GM19099 (cell line): ENCODE measurements at regions not wholly inside any gene's neighbourhood (a gene's known extent, or its start where the extent isn't known, plus 50 kb on each side); places are given as distances from the start of the nearest gene placed in this dataset.

Source experiments
- POLR2A ChIP-seq: IDR thresholded peaks from 3 replicates; pipeline ENCODE4 v1.6.1; 2011; ENCODE audit warnings: low read depth; ENCODE audit not compliant: insufficient read length; ENCODE audit errors: extremely low read depth

DNA sequence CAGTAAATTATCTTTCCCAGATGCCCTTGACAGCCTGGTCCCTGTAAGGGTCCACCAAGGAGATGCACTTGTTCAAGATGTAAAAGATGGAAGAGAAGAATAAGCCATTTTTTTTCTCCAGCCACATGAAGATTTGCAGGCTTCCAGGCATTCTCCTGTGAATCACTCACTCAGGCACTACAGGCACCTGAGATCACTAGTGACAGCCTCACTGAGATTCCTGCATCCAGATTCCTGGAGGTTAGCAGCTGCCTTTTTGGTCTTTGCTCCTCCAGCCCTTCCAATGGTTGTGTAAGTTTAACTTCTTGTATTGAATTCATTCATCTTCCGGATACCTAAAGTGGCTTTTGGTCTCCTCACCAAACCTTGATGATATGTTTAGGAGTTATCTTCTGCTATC lies 630.2 kb upstream of the CADM1 start:
- no peak for TF ChIP-seq POLR2A

GRCh38 chr11:116132273-116132978 lies 628.2 kb upstream of the CADM1 start:
- no peak for TF ChIP-seq POLR2A

DNA sequence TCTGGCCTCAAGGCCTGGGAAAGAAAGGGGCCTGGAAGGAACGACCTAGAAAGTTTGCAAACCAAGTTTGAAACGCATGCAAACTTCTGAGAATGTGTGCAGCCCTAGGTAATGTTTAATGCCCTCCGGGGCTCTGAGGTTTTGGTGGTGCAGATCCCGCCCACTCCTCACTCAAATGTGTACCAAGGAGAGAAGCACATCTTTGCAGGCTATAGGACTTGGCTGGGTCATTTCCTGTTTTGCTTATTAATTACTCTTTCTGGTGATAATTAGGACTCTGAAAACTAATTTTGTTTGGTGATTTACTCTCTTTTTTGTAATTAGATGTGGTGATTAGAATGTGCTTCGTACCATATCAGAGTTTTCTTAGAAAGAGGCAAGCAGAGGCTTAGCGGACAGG lies 625.9 kb upstream of the CADM1 start:
- no peak for TF ChIP-seq POLR2A

- no peak for TF ChIP-seq POLR2A
Observed at GRCh38 chr11:116129456-116129855, 625.2 kb upstream of the CADM1 start.

GRCh38 chr11:116126562-116126961 lies 622.3 kb upstream of the CADM1 start:
- no peak for TF ChIP-seq POLR2A

- TF ChIP-seq POLR2A: no peak
Observed at GRCh38 chr11:116124922-116125714, 620.9 kb upstream of the CADM1 start.

GRCh38 chr11:116123739-116124138 lies 619.5 kb upstream of the CADM1 start:
- TF ChIP-seq POLR2A: no peak

DNA sequence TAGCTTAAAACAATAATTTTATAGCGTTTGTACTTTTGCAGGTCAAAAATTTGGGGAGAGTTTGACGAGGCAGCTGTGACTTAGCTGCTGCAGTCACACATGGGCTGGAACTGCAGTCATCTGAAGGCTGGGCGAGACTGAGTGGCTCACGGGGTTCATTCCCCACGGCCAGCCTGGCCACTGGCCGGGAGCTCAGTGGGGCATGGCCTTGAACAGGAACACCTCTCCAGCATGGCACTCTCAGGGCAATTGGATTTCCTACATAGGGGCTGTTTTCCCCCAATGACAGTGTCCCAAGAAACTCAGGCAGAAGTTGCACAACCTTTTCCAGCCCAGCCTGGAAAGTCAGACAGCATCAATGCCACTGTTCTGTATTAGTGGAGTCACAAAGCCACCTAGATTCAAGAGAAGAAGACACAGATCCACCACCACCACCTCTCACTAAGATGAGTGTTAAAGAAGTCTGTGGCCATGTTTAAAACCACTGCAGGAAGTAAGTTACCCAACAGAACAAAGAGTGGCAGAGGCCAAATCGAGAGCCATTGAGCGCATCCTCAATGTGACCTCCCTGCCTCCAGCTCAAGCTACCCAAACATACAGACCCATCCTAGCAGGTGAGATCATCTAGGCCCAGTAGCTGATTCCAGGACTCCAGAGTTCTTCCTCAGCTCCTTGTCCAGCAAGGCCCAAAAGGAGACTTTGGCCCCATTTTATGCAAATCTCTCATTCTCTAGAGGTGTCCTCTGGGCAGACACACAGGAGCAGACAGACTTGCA lies 618.7 kb upstream of the CADM1 start:
- no peak for TF ChIP-seq POLR2A

DNA sequence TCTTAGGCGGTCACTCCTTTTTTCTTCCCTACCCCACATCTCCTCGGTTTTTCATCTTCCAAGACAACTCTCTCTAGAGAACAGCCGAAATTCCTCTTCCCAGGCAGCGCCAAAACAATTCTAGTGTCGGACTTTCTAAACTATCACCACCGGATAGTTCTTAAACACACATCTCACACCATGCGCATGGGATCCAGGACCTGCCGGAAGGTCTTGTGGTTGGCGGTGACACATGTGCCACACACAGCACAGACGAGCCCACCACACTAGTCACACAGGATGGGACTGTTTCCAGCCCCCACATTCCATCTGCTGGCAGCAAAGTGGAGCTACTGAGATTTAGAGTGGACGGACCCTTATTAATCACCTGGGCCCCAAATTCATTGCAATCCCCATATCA lies 614.9 kb upstream of the CADM1 start:
- TF ChIP-seq POLR2A: no peak

- no peak for TF ChIP-seq POLR2A
Observed at GRCh38 chr11:116118138-116118470, 613.9 kb upstream of the CADM1 start.

DNA sequence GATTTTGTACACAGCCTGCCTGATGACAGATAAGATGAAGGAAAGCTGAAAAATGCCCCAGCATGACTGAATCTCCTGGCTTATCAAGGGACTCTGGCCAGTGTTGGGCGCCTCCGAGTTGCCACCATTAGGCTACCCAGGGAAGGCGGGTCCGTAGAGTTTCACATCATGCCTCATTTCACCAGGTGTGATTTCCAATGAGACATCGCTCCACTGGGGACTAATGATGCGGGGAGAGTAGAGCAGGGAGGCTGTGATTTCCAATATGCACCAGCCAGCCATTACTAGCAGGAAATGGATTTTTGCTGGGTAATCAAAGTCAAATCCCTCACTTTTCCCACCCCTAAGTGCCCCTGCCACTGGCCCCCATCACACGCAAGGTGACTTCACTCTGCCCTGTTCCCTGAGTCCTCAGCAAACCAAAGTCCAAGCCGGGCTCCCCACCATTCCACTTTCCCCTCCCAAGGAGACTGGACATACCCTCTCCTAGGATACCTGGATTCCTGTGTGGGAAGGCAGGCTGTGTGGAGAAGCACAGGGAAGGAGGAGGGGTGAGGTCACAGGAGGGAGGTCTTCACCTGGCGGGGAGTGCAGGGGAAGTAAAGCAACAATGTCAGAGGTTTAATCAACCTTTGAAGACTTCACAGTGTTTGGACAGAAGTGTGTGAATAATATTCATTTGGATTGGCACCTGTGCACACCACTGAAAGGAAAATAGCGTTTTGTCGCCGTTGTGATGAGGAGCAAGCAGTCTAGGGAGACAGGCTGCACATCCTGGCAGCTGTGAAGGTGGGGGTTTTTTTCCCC lies 613.3 kb upstream of the CADM1 start:
- no peak for TF ChIP-seq POLR2A

- no peak for TF ChIP-seq POLR2A
Observed at GRCh38 chr11:116115801-116116200, 611.6 kb upstream of the CADM1 start.

DNA sequence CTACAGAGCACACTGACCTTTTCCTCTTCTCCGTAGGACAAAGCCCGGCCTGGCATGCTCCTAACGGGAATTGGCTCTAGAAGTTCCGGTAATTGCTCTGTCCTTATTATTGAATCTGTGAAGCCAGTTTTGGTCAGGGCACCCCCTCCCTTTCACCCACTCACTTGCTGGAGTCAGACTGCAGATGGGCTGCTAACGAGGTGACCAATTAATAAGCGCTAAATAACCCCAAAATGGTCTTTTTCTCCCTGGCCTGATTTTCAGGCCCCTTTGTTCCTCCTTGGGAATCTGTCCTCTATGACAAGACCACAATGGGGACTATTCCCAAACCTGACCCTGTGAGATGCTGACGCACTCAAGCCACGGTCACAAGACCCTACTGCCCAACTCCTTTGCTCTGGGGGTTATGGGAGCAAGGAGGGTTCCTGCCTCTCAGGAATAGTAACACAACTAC lies 610.0 kb upstream of the CADM1 start:
- TF ChIP-seq POLR2A: no peak

DNA sequence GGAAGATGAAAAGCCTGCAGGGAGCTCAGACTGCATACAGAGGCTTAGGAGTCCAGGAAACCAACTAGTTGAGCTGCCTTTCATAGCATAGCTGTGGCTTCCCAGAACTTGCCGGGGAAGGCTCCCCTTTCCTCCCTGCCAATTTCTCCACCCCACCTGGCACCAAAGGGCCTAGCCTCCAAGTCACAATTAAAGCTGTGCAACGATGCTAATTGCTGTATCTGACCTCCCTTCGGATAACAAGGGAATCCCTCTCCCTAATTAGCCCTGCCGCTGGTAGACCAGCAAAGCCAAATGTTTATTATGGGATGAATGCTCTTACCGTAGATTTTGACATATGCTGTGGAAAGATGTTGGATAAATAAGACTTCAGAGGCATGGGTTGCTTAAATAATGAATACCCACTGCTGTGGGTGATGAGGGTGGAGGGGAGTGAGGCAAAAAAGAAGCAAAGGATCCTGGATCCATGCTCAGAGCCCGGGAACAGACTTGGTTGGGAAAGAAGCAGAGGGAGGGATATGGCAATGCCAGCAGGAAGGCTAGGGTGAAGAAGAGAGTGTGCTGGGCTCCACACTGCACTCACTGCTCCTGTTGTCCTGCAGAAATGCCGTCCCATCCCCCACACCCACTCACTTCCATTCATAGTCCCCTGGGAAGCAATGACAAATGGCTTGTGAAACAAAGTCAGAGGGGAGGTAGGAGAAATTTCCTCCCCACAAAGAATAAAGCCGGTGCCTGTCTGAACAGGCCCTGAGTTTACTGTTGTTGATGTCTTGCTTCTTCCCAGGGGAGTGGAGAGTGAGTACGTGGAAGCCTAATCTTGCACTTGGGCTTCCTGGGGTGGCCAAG lies 608.1 kb upstream of the CADM1 start:
- no peak for TF ChIP-seq POLR2A

GRCh38 chr11:116111546-116111945 lies 607.3 kb upstream of the CADM1 start:
- TF ChIP-seq POLR2A: no peak

DNA sequence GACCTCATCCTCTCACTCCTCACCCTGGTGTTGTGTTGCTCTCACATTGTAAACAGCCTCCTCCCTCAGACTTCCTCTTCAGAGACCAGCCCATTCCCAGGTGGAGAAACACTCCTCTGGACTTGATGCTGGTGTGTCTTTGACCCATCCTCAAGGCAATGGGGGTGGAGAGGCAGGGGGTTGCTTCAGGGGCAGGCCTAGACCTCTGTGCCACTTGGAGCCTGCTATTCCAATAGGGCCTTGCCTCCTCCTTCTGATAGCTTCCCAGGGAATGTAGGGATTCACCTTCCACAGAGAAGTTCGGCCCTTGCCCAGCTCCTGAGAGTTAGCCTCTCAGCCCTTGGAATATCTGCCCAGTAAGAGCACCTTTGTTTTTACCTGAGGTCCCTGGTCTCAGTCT lies 606.6 kb upstream of the CADM1 start:
- no peak for TF ChIP-seq POLR2A
